ENCODE measurements at regions not wholly inside any gene's neighbourhood (a gene's known extent, or its start where the extent isn't known, plus 50 kb on each side); places are given as distances from the start of the nearest gene placed in this dataset.

- no peak for TF ChIP-seq CTCF (conservative IDR thresholded peaks at IDR 0.05; ENCODE audit: low read depth in 2 of 2)
- no peak for TF ChIP-seq ZNF114 (CRISPR knock-in tag; IDR thresholded peaks at IDR 0.05)
- TF ChIP-seq POLR2AphosphoS5 (IDR thresholded peaks at IDR 0.05; ENCODE audit: low read depth), result no peak
- no peak for TF ChIP-seq ZNF462 (CRISPR knock-in tag; IDR thresholded peaks at IDR 0.05)
- TF ChIP-seq CREB1 (CRISPR knock-in tag; IDR thresholded peaks at IDR 0.05; ENCODE audit: low read depth), result no peak
- no peak for TF ChIP-seq JUNB (IDR thresholded peaks at IDR 0.05; ENCODE audit: unreplicated experiment)
- TF ChIP-seq NANOG (IDR thresholded peaks at IDR 0.05; ENCODE audit: borderline replicate concordance), result no peak
- no peak for TF ChIP-seq EZH2phosphoT487 (IDR thresholded peaks at IDR 0.05; ENCODE audit: unreplicated experiment)
- TF ChIP-seq STAT1 (IDR thresholded peaks at IDR 0.05; ENCODE audit: unreplicated experiment), result no peak
These were observed 228.6 kb upstream of the CTSO start (continued) for GRCh38 chr4:156182269-156182668.

GRCh38 chr4:156177941-156178340 lies 224.3 kb upstream of the CTSO start:
- H3K27ac Mint-ChIP-seq, result no peak overlapping the region
- H2AFZ ChIP-seq, result no peak overlapping the region
- no peak for TF ChIP-seq POLR2AphosphoS5 (IDR thresholded peaks at IDR 0.05; ENCODE audit: low read depth)
- TF ChIP-seq EZH2 (IDR thresholded peaks at IDR 0.05; ENCODE audit: low read depth, unreplicated experiment), result no peak
- no peak for TF ChIP-seq ETS1 (IDR thresholded peaks at IDR 0.05)
- TF ChIP-seq REST (IDR thresholded peaks at IDR 0.05; ENCODE audit: unreplicated experiment), result no peak

More at GRCh38 chr4:156177941-156178340, 224.3 kb upstream of the CTSO start:
- no peaks in the 10 kb centered on the region for H3K36me3 Mint-ChIP-seq (ENCODE audit: low read depth)
- Histone ChIP-seq H3K27ac (ENCODE audit: low read depth) (no peak overlapping the region), H3K27me3 (ENCODE audit: insufficient read depth) (no peaks in the 10 kb centered on the region), H3K36me3 (ENCODE audit: insufficient read depth) (no peaks in the 10 kb centered on the region), H3F3A (replicated peaks; ENCODE audit: low read depth) (no peaks in the 10 kb centered on the region), H4K20me1 (replicated peaks; ENCODE audit: insufficient read depth) (no peaks in the 10 kb centered on the region), H3K9me2 (ENCODE audit: insufficient read depth) (no peaks in the 10 kb centered on the region), H3K4me1 (ENCODE audit: insufficient read depth) (peaks cover 17% of the 10 kb centered on the region), H3K4me3 (no peak overlapping the region), H3K4me2 (no peak overlapping the region), H3K79me2 (replicated peaks; ENCODE audit: insufficient read depth) (no peaks in the 10 kb centered on the region)
- no peak overlapping the region for H3K4me3 Mint-ChIP-seq
- H3K27me3 Mint-ChIP-seq (ENCODE audit: insufficient read depth, low read depth, poor library complexity), result no peaks in the 10 kb centered on the region
- DNase-seq (ENCODE audit: low spot score) (no peak), ATAC-seq (no peak)
- H3K9me3 Mint-ChIP-seq, result no peaks in the 10 kb centered on the region
- H3K4me1 Mint-ChIP-seq, result peaks cover 8% of the 10 kb centered on the region; the same call in 2 of the 3 replicates

Measured in GM23338 (cell line).